HCT116 (cell line): ENCODE measurements at regions not wholly inside any gene's neighbourhood (a gene's known extent, or its start where the extent isn't known, plus 50 kb on each side); places are given as distances from the start of the nearest gene placed in this dataset.

Experiments
- EZH2 ChIP-seq: fragments of 200-600 bp; sonication (generic); IDR thresholded peaks from 2 replicates; pipeline ENCODE4 v1.6.1; 2017; ENCODE audit warnings: antibody characterized with exemption, mixed run types
- TCF7L2 ChIP-seq: IDR thresholded peaks from 2 replicates; pipeline ENCODE4 v1.7.0; 2011; ENCODE audit warnings: borderline replicate concordance, inconsistent platforms; ENCODE audit not compliant: insufficient read depth, insufficient read length; ENCODE audit errors: extremely low read depth
- YY1 ChIP-seq: IDR thresholded peaks from 2 replicates; pipeline ENCODE4 v1.6.1; 2011; ENCODE audit warnings: low read length, low read depth, moderate library complexity, mild to moderate bottlenecking; ENCODE audit not compliant: insufficient replicate concordance; ENCODE audit errors: extremely low read depth
- TF ChIP-seq, protein P1 (sequence below), 3 experiments: fragments of 200-600 bp in 1 of 3; sonication (generic) in 1 of 3; IDR thresholded peaks in 2 of 3; conservative IDR thresholded peaks in 1 of 3; 2 replicates each; pipeline ENCODE4 v1.5.1; 2012 to 2017; ENCODE audit warnings: low read depth in 2 of 3, low read length in 2 of 3, antibody characterized with exemption in 1 of 3, borderline replicate concordance in 1 of 3, control low read depth in 1 of 3, mild to moderate bottlenecking in 1 of 3, mixed read lengths in 1 of 3, mixed run types in 1 of 3, moderate library complexity in 1 of 3; ENCODE audit not compliant: insufficient read depth in 1 of 3

- TF ChIP-seq TCF7L2 (no peak), EZH2 (no peak), YY1 (no peak)
- TF ChIP-seq, protein P1, sequence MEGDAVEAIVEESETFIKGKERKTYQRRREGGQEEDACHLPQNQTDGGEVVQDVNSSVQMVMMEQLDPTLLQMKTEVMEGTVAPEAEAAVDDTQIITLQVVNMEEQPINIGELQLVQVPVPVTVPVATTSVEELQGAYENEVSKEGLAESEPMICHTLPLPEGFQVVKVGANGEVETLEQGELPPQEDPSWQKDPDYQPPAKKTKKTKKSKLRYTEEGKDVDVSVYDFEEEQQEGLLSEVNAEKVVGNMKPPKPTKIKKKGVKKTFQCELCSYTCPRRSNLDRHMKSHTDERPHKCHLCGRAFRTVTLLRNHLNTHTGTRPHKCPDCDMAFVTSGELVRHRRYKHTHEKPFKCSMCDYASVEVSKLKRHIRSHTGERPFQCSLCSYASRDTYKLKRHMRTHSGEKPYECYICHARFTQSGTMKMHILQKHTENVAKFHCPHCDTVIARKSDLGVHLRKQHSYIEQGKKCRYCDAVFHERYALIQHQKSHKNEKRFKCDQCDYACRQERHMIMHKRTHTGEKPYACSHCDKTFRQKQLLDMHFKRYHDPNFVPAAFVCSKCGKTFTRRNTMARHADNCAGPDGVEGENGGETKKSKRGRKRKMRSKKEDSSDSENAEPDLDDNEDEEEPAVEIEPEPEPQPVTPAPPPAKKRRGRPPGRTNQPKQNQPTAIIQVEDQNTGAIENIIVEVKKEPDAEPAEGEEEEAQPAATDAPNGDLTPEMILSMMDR (IDR thresholded peaks at IDR 0.05 in 2 of 3, conservative IDR thresholded peaks at IDR 0.05 in 1 of 3; ENCODE audit: borderline replicate concordance in 1 of 3, insufficient read depth in 1 of 3, low read depth in 2 of 3, low read length in 2 of 3), result no peak
These were observed 173.7 kb downstream of the CARTPT start for GRCh38 chr5:71892641-71893365.
